Left ventricle myocardium inferior (tissue), 1 donor: ENCODE measurements at regions not wholly inside any gene's neighbourhood (a gene's known extent, or its start where the extent isn't known, plus 50 kb on each side); places are given as distances from the start of the nearest gene placed in this dataset.

Experiments
- DNase-seq: peaks from one replicate; pipeline ENCODE4 v3.0.0-alpha.2; 2020
- H3K27ac ChIP-seq: fragments of 200-600 bp; replicated peaks from 2 replicates; pipeline ENCODE4 v1.8.0; 2021
- H3K27me3 ChIP-seq: fragments of 200-600 bp; 2 replicates; pipeline ENCODE4 v1.8.0; 2021; ENCODE audit warnings: low read depth
- H3K36me3 ChIP-seq: fragments of 200-600 bp; 2 replicates; pipeline ENCODE4 v1.8.0; 2021
- H3K4me1 ChIP-seq: fragments of 200-600 bp; 2 replicates; pipeline ENCODE4 v1.8.0; 2021
- H3K4me3 ChIP-seq: fragments of 200-600 bp; 2 replicates; pipeline ENCODE4 v1.8.0; 2021; ENCODE audit warnings: mild to moderate bottlenecking, moderate library complexity
- H3K9me3 ChIP-seq: fragments of 200-600 bp; replicated peaks from 2 replicates; pipeline ENCODE4 v1.8.0; 2021
- intact Hi-C: fragments of 100-400 bp; cut with micrococcal nuclease; formaldehyde crosslinking; loops from one replicate; pipeline ENCODE4 v1.11.0; 2022
- TF ChIP-seq, protein P1 (sequence below): fragments of 200-600 bp; IDR thresholded peaks from 2 replicates; pipeline ENCODE4 v1.8.0; 2021; ENCODE audit warnings: antibody characterized with exemption, mild to moderate bottlenecking, borderline replicate concordance
- donor health status: DM: no; HTN: yes; CAD: no; lungs with severe emphysema.

DNA sequence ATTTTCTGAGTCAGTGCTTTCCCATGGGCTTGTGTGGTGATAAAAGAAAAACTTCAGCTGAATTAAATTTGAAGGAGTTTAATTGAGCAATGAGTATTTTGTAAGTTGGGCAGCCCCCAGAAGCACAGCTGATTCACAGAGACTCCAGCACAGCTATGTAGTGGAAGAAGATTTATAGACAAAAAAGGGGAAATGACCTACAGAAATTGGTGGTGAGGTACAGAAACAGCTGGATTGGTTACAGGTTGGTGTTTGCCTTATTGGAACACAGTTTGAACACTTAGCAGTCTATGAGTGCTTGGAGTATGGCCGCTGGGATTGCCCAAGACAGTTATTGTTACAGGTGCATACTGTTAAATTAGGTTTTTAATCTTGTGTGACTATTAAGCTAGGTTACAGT, 96.9 kb upstream of the PTPRK start:
- Histone ChIP-seq H3K4me3 (no peak overlapping the region), H3K27me3 (no peaks in the 10 kb centered on the region), H3K27ac (no peak overlapping the region), H3K9me3 (peaks cover 13% of the 10 kb centered on the region), H3K4me1 (no peaks in the 10 kb centered on the region), H3K36me3 (no peaks in the 10 kb centered on the region)
- TF ChIP-seq, protein P1, sequence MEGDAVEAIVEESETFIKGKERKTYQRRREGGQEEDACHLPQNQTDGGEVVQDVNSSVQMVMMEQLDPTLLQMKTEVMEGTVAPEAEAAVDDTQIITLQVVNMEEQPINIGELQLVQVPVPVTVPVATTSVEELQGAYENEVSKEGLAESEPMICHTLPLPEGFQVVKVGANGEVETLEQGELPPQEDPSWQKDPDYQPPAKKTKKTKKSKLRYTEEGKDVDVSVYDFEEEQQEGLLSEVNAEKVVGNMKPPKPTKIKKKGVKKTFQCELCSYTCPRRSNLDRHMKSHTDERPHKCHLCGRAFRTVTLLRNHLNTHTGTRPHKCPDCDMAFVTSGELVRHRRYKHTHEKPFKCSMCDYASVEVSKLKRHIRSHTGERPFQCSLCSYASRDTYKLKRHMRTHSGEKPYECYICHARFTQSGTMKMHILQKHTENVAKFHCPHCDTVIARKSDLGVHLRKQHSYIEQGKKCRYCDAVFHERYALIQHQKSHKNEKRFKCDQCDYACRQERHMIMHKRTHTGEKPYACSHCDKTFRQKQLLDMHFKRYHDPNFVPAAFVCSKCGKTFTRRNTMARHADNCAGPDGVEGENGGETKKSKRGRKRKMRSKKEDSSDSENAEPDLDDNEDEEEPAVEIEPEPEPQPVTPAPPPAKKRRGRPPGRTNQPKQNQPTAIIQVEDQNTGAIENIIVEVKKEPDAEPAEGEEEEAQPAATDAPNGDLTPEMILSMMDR, result no peak
- intact Hi-C loops, result no loop called here
- DNase-seq, result no peak

DNA sequence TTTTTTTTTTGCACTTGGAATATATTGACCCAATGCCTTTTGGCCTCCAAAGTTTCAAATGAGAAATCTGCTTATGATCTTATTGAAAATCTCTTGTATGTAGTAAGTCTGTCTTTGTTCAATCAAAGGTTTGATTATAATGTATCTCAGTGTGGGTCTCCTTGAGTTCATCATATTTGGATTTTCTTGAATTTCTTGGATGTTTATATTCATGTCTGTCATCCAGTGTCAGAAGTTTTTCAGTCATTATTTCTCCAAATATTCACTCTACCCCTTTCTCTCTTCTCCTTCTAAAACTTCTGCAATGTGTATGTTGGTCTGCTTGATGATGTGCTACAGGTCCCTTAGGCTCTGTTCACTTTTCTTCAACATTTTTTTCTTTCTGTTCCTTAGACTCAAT, 95.9 kb upstream of the PTPRK start:
- peaks cover 13% of the 10 kb centered on the region for H3K9me3 ChIP-seq
- TF ChIP-seq, protein P1, result no peak
- H3K4me3 ChIP-seq, result no peak overlapping the region
- no peaks in the 10 kb centered on the region for H3K36me3 ChIP-seq
- intact Hi-C loops, result no loop called here
- H3K27ac ChIP-seq, result no peak overlapping the region
- DNase-seq, result no peak
- H3K27me3 ChIP-seq, result no peaks in the 10 kb centered on the region
- H3K4me1 ChIP-seq, result no peaks in the 10 kb centered on the region

DNA sequence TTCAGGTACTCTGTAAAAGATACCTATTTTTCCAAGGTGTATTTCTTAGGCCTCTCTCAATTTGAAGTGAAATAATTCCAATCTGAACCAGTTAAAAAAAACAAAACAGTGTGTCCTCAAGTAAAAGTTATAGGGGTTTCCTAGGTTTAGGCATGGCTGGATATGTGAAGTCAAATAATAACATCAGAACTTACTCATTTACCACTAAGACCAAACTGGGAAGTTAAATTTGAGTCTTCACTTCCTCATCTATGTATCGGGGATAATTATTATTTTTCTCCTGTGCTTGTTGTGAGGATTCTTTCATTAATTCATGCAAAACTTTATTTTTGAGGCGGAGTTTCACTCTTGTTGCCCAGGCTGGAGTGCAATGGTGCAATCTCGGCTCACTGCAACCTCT, 86.2 kb upstream of the PTPRK start:
- Histone ChIP-seq H3K27me3 (no peaks in the 10 kb centered on the region), H3K9me3 (no peaks in the 10 kb centered on the region), H3K4me3 (no peak overlapping the region), H3K27ac (no peak overlapping the region), H3K4me1 (no peaks in the 10 kb centered on the region), H3K36me3 (no peaks in the 10 kb centered on the region)
- intact Hi-C loops, result no loop called here
- TF ChIP-seq, protein P1, result no peak
- no peak for DNase-seq

DNA sequence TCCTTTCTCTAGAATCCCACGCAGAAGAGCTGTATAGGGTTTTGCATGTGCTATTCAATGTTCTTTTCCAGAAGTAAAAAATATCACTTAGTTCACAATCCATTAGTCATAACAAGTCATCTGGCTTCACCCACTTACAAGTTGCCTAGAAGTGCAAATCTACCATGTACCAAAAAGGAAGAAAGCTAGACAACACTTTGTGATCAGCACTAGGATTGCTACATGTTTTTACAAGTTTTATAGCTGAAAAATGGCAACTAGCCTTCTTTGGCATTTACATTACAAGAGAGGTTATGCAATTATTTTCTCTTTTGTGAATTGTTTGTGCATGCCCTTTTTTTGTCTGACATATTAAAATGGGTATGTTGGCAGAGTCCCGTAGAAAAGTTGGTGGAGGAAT, 85.6 kb upstream of the PTPRK start:
- H3K4me1 ChIP-seq, result peaks cover 4% of the 10 kb centered on the region
- H3K4me3 ChIP-seq, result no peak overlapping the region
- H3K9me3 ChIP-seq, result no peaks in the 10 kb centered on the region
- H3K27ac ChIP-seq, result no peak overlapping the region
- no peaks in the 10 kb centered on the region for H3K27me3 ChIP-seq
- no peaks in the 10 kb centered on the region for H3K36me3 ChIP-seq
- intact Hi-C loops, result no loop called here
- TF ChIP-seq, protein P1, result no peak
- DNase-seq, result no peak

DNA sequence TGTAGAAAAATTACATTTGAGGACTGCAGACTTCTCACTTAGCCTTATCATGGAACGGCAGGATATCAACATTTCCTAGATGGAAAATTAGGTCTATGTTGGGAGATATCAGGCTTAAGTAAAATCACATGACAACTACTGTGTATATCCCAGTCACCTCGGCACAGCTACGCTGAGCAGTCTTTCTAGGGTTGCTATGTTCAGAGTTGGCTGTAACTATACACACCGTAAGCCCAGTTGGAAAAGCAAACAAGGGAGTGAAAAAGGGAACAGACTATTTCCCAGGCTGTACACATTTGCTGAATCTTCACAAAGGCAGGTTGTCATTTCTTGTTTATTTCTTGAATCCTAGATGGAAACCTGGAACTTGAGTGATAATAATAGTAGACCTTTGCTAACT, 80.7 kb upstream of the PTPRK start:
- TF ChIP-seq, protein P1, result no peak
- intact Hi-C loops, result no loop called here
- no peaks in the 10 kb centered on the region for H3K9me3 ChIP-seq

More for the DNA sequence above, 80.7 kb upstream of the PTPRK start:
- Histone ChIP-seq H3K4me1 (peaks cover 40% of the 10 kb centered on the region), H3K4me3 (no peak overlapping the region), H3K27ac (no peak overlapping the region), H3K27me3 (no peaks in the 10 kb centered on the region), H3K36me3 (no peaks in the 10 kb centered on the region)
- DNase-seq, result no peak
